Spinal cord (tissue), 9 donors: ENCODE measurements at regions not wholly inside any gene's neighbourhood (a gene's known extent, or its start where the extent isn't known, plus 50 kb on each side); places are given as distances from the start of the nearest gene placed in this dataset.
A peak's percentile ranks its signal among the peaks of the same experiment; 100 is the strongest.

Experiments used
- DNase-seq, 6 donors: peaks; one replicate each; pipeline versions ENCODE4 v3.0.0 to v3.0.0-alpha.2; 2013 to 2015; ENCODE audit warnings: low spot score in 6 of 6, low read depth in 4 of 6
- H3K27ac ChIP-seq: one replicate; pipeline ENCODE4 v1.5.1; 2013; ENCODE audit warnings: low read depth, low read length, control low read depth
- H3K27me3 ChIP-seq: one replicate; pipeline ENCODE4 v1.6.1; 2013; ENCODE audit warnings: low read length; ENCODE audit not compliant: control insufficient read depth, insufficient read depth
- H3K36me3 ChIP-seq: one replicate; pipeline ENCODE4 v1.6.1; 2013; ENCODE audit warnings: low read length; ENCODE audit not compliant: control insufficient read depth, insufficient read depth
- H3K4me1 ChIP-seq: one replicate; pipeline ENCODE4 v1.6.1; 2013; ENCODE audit warnings: low read length; ENCODE audit not compliant: control insufficient read depth, insufficient read depth
- H3K4me3 ChIP-seq: one replicate; pipeline ENCODE4 v1.5.1; 2013; ENCODE audit warnings: low read depth, low read length, control low read depth
- H3K9me3 ChIP-seq: one replicate; pipeline ENCODE4 v1.6.1; 2013; ENCODE audit warnings: low read length; ENCODE audit not compliant: control insufficient read depth, insufficient read depth
- WGBS: methylation state at CpG from one replicate; pipeline ENCODE4 v1.1.5; 2013; ENCODE audit warnings: missing lambda C conversion rate; ENCODE audit not compliant: insufficient coverage; 5-methylcytosine and 5-hydroxymethylcytosine counted together
- donor health status: healthy.

GRCh38 chr12:46956451-46957035, 122.9 kb upstream of the PCED1B start:
- Histone ChIP-seq H3K4me3 (no peak overlapping the region), H3K4me1 (no peaks in the 10 kb centered on the region), H3K36me3 (no peaks in the 10 kb centered on the region), H3K27ac (no peak overlapping the region), H3K27me3 (no peaks in the 10 kb centered on the region), H3K9me3 (no peaks in the 10 kb centered on the region)
- DNase-seq: no peak
- WGBS: 42% methylated on average over 2 of the region's 5 CpGs

DNA sequence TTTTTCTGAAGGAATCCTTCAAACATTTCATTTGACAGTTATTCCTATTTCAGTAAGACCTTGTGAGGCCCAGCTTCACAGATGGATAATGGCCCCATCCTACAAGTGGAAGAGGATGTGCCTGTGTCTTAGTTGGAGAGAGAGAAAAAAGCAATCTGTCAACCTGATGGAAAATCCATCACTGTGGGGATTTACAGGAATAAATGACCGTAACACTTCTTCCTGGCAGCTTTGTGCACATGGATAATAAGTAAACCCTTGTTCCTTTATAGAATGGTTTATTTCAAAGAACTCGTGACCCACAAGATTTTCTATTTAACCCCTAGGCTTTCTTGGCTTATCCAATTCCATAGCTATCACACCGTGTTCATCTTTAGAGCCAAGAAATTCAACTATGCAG, 121.4 kb upstream of the PCED1B start:
- no peaks in the 10 kb centered on the region for H3K4me1 ChIP-seq
- no peak overlapping the region for H3K4me3 ChIP-seq
- H3K36me3 ChIP-seq: no peaks in the 10 kb centered on the region
- WGBS: 60% methylated on average over 1 of the region's 3 CpGs
- H3K9me3 ChIP-seq: no peaks in the 10 kb centered on the region
- no peak overlapping the region for H3K27ac ChIP-seq
- no peak for DNase-seq
- H3K27me3 ChIP-seq: no peaks in the 10 kb centered on the region

- no peaks in the 10 kb centered on the region for H3K27me3 ChIP-seq
- no peaks in the 10 kb centered on the region for H3K4me1 ChIP-seq
- H3K4me3 ChIP-seq: no peak overlapping the region
- H3K27ac ChIP-seq: no peak overlapping the region
- no peak for DNase-seq
- WGBS: no CpG with 5 or more reads among the region's 2 CpGs
- H3K36me3 ChIP-seq: no peaks in the 10 kb centered on the region
- H3K9me3 ChIP-seq: no peaks in the 10 kb centered on the region
Observed at GRCh38 chr12:46958599-46959290, 120.7 kb upstream of the PCED1B start.

- Histone ChIP-seq H3K36me3 (no peaks in the 10 kb centered on the region), H3K27ac (no peak overlapping the region), H3K9me3 (no peaks in the 10 kb centered on the region), H3K4me3 (no peak overlapping the region), H3K4me1 (no peaks in the 10 kb centered on the region), H3K27me3 (no peaks in the 10 kb centered on the region)
- DNase-seq: no peak
- WGBS: no CpG with 5 or more reads among the region's 1 CpG
Observed at GRCh38 chr12:46959502-46959901, 119.9 kb upstream of the PCED1B start.

DNA sequence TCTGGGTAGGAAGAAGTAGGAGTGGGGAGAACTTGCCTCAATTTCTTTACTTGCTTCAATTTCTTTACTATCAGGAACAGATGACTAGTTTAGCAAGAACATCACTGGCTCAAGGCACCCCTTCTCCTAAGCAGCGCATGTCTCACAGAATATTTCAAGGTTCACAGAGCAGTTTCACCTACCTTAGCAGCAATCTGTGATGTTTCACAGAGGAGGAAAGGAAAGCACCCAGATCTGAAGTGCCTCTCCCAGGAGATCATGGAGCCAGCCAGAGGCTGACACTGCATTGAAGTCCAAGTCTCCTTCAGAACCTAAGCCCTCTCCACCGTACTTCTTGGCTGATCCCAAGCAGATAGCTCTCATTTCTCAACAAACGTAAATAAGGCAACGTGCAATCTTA, 118.7 kb upstream of the PCED1B start:
- DNase-seq: no peak
- Histone ChIP-seq H3K27ac (no peak overlapping the region), H3K4me1 (no peaks in the 10 kb centered on the region), H3K4me3 (no peak overlapping the region), H3K9me3 (no peaks in the 10 kb centered on the region), H3K27me3 (no peaks in the 10 kb centered on the region), H3K36me3 (no peaks in the 10 kb centered on the region)
- WGBS: 75% methylated on average over 1 of the region's 4 CpGs

DNA sequence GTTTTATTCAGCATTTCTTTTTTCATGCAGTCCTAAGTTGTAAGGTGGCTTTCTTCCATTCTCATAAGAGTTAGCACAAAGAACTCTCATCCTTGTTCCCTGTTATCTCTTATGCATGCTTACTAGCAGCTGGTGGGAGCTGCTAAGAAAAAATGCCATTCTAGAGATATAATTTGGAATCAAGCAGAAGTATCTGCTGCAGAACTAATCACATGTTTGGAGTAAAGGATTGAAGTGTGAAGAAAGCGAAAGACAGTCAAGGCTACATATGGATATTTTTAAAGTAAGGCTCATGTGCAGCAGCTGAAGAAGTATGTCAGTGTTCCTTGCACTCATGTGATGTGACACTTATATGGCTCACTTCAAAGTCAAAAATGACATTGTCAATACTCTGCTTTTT, 116.2 kb upstream of the PCED1B start:
- no peaks in the 10 kb centered on the region for H3K36me3 ChIP-seq
- peak in 1 of 6 donors; percentile 59 for DNase-seq
- H3K27ac ChIP-seq: no peak overlapping the region
- H3K27me3 ChIP-seq: no peaks in the 10 kb centered on the region
- no peaks in the 10 kb centered on the region for H3K4me1 ChIP-seq
- no peaks in the 10 kb centered on the region for H3K9me3 ChIP-seq
- 100% methylated on average over 1 of the region's 1 CpG for WGBS
- no peak overlapping the region for H3K4me3 ChIP-seq

- DNase-seq: no peak
- H3K27ac ChIP-seq: no peak overlapping the region
- 57% methylated on average over 10 of the region's 14 CpGs for WGBS
- H3K36me3 ChIP-seq: no peaks in the 10 kb centered on the region
- H3K27me3 ChIP-seq: no peaks in the 10 kb centered on the region
- H3K9me3 ChIP-seq: no peaks in the 10 kb centered on the region
- no peaks in the 10 kb centered on the region for H3K4me1 ChIP-seq
- no peak overlapping the region for H3K4me3 ChIP-seq
Observed at GRCh38 chr12:46963977-46964971, 115.1 kb upstream of the PCED1B start.

- Histone ChIP-seq H3K27me3 (no peaks in the 10 kb centered on the region), H3K27ac (no peak overlapping the region), H3K4me3 (no peak overlapping the region), H3K4me1 (no peaks in the 10 kb centered on the region), H3K36me3 (no peaks in the 10 kb centered on the region), H3K9me3 (no peaks in the 10 kb centered on the region)
- WGBS: 100% methylated on average over 1 of the region's 2 CpGs
- DNase-seq: no peak
Observed at GRCh38 chr12:46965137-46965536, 114.3 kb upstream of the PCED1B start.

- no peaks in the 10 kb centered on the region for H3K36me3 ChIP-seq
Observed at GRCh38 chr12:46965880-46966279, 113.5 kb upstream of the PCED1B start.

More at GRCh38 chr12:46965880-46966279, 113.5 kb upstream of the PCED1B start:
- 91% methylated on average over 4 of the region's 4 CpGs for whole genome bisulfite sequencing
- no peaks in the 10 kb centered on the region for H3K4me1 ChIP-seq
- no peaks in the 10 kb centered on the region for H3K27me3 ChIP-seq
- no peak for DNase-seq
- H3K27ac ChIP-seq: no peak overlapping the region
- no peak overlapping the region for H3K4me3 ChIP-seq
- H3K9me3 ChIP-seq: no peaks in the 10 kb centered on the region
